ENCODE measurements at regions not wholly inside any gene's neighbourhood (a gene's known extent, or its start where the extent isn't known, plus 50 kb on each side); places are given as distances from the start of the nearest gene placed in this dataset.

DNA sequence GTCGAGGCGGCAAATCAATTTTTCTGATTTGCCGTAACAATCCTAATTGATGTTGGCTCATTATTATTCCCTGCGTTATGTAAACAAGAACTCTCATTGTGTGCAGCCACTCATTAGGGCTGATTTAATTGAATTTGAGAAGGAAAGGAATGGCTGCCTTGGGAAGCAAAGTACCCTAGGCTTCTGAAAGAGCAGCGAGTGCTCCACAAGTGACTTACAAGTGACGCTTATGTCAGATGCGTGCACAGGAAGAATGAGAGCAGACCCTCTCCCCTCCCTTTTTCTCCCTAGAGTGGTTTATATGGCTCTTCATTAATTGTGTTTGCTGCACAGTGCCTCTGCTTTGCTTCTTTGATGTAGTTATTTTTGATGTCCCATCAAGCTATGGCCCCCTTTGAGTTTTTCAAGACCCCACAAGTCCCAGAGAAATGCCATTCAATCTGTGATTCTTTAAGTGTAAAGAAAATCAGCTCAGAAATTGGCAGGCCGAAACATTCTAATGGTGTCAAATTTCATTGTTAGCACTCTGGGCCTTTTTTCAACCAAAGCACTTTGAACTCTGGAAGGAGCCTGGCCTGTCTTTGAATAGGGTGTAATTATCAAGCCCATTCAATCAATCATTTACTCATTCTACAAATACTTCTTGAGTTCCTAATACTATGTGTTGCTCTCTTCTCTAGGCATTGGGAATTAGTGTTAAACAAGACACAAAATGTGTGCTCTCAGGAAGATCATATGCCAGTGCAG lies 86.8 kb upstream of the VAV3 start:
- Histone ChIP-seq H3K4me3 (ENCODE audit: extremely low read depth in 1 of 4, insufficient read depth in 2 of 4, low read depth in 3 of 4, low read length in 4 of 4) (no peak overlapping the region), H2AFZ (ENCODE audit: low read length) (no peak overlapping the region)
- 57% methylated on average over 8 of the region's 8 CpGs; no CpG with 5 or more reads in 1 of the 2 experiments for WGBS, 2 experiments (ENCODE audit: extremely low coverage in 1 of 2, insufficient coverage in 1 of 2, insufficient read length in 1 of 2, insufficient replicate concordance in 2 of 2, low coverage in 1 of 2, low lambda C conversion rate in 2 of 2, missing lambda C conversion rate in 1 of 2)
- TF ChIP-seq POU5F1 (IDR thresholded peaks at IDR 0.05; ENCODE audit: low read depth, low read length) (no peak), EGR1 (IDR thresholded peaks at IDR 0.05; ENCODE audit: borderline replicate concordance, low read depth, low read length) (no peak), KDM1A (IDR thresholded peaks at IDR 0.05; ENCODE audit: borderline replicate concordance, low read length) (no peak), BACH1 (IDR thresholded peaks at IDR 0.05; ENCODE audit: low read length) (no peak), EZH2 (IDR thresholded peaks at IDR 0.05; ENCODE audit: low read depth, low read length, severe bottlenecking) (no peak), KDM5A (IDR thresholded peaks at IDR 0.05; ENCODE audit: low read length) (no peak), ASH2L (IDR thresholded peaks at IDR 0.05; ENCODE audit: low read length) (no peak), TAF1 (IDR thresholded peaks at IDR 0.05; ENCODE audit: low read depth, low read length) (no peak), TCF12 (IDR thresholded peaks at IDR 0.05; ENCODE audit: low read depth, low read length) (no peak), CREB1 (IDR thresholded peaks at IDR 0.05) (no peak)
- TF ChIP-seq, protein P1, sequence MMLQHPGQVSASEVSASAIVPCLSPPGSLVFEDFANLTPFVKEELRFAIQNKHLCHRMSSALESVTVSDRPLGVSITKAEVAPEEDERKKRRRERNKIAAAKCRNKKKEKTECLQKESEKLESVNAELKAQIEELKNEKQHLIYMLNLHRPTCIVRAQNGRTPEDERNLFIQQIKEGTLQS (IDR thresholded peaks at IDR 0.05; ENCODE audit: insufficient read depth, low read depth, low read length): no peak

More for the DNA sequence above, 86.8 kb upstream of the VAV3 start:
- Histone ChIP-seq H3K79me2 (ENCODE audit: control insufficient read depth in 1 of 2, insufficient read depth in 2 of 2, low read length in 2 of 2) (no peaks in the 10 kb centered on the region), H2BK15ac (ENCODE audit: low read length) (no peak overlapping the region), H4K91ac (replicated peaks; ENCODE audit: insufficient read length, low read length) (peak overlapping the region; percentile 26), H3K9ac (replicated peaks in 1 of 4; ENCODE audit: extremely low read depth in 1 of 4, low read depth in 3 of 4, low read length in 3 of 4) (no peak overlapping the region), H3K79me1 (ENCODE audit: low read depth, low read length) (no peaks in the 10 kb centered on the region), H4K20me1 (replicated peaks in 1 of 2; ENCODE audit: control insufficient read depth in 1 of 2, insufficient read depth in 2 of 2, low read length in 2 of 2) (no peaks in the 10 kb centered on the region), H2BK12ac (ENCODE audit: low read depth, low read length) (no peak overlapping the region), H3K23me2 (ENCODE audit: low read depth, low read length) (no peaks in the 10 kb centered on the region; the same call in 1 of the 2 replicates), H2BK5ac (ENCODE audit: low read depth, low read length) (peak overlapping the region; percentile 12; the same call in 1 of the 2 replicates), H3K4me2 (ENCODE audit: insufficient read depth in 1 of 2, low read depth in 2 of 2, low read length in 2 of 2) (peak overlapping the region; percentile 20 to 23; a peak in 3 of 4 replicates), H3K27ac (ENCODE audit: low read depth, low read length) (no peak overlapping the region), H3K14ac (ENCODE audit: insufficient read length) (no peak overlapping the region), H3K27me3 (replicated peaks in 1 of 4; ENCODE audit: control insufficient read depth in 3 of 4, extremely low read depth in 1 of 4, insufficient read depth in 3 of 4, low read length in 3 of 4) (no peaks in the 10 kb centered on the region), H3K4me1 (replicated peaks in 1 of 4; ENCODE audit: control insufficient read depth in 3 of 4, insufficient read depth in 4 of 4, low read length in 3 of 4) (peaks cover 4 to 24% (median 18%) of the 10 kb centered on the region in 4 experiments), H3K18ac (ENCODE audit: extremely low read depth, low read length) (no peak overlapping the region), H3K4ac (replicated peaks; ENCODE audit: insufficient read length, low read depth, low read length) (no peak overlapping the region), H2AK5ac (ENCODE audit: low read depth, low read length) (no peak overlapping the region), H4K5ac (ENCODE audit: insufficient read length, low read depth, low read length) (no peak overlapping the region), H3K23ac (ENCODE audit: insufficient read length) (no peak overlapping the region), H3K9me3 (ENCODE audit: insufficient read depth in 2 of 2, low read depth in 1 of 2, low read length in 1 of 2) (0 out of 4 replicates have a peak, but pooled peaks cover 0 to 3% of the 10 kb centered on the region in 2 experiments), H4K8ac (ENCODE audit: extremely low read depth, insufficient read depth, low read length) (no peak overlapping the region), H2BK20ac (ENCODE audit: low read length) (no peak overlapping the region; the same call in 1 of the 2 replicates), H3K56ac (replicated peaks; ENCODE audit: insufficient read length, low read depth, low read length) (no peak overlapping the region), H2BK120ac (replicated peaks; ENCODE audit: low read depth, low read length) (peak overlapping the region; percentile 19), H3K36me3 (ENCODE audit: control insufficient read depth in 2 of 4, insufficient read depth in 4 of 4, low read length in 3 of 4) (no peaks in the 10 kb centered on the region)
- ChIA-PET CTCF (ENCODE audit: partially characterized antibody) (interaction anchor here (0.6 to 4.7 kb wide), 6 partner anchors 12 to 1763 kb away, joined by 3 to 29 read pairs (median 4); partner anchors contain the start of gene VAV3), POLR2A (ENCODE audit: partially characterized antibody) (no interaction called here)
- no peak for DNase-seq (ENCODE audit: low read depth in 1 of 2, low spot score in 2 of 2)
- FAIRE-seq: no peak
